Peyer's patch (tissue), 4 donors: ENCODE measurements at regions not wholly inside any gene's neighbourhood (a gene's known extent, or its start where the extent isn't known, plus 50 kb on each side); places are given as distances from the start of the nearest gene placed in this dataset.

Experiments
- CTCF ChIP-seq, 6 experiments: fragments of 450-650 bp in 4 of 6; fragments of 200-600 bp in 2 of 6; sonication (generic) in 1 of 6; IDR thresholded peaks; one replicate each; pipeline ENCODE4 v1.5.1; 2017 to 2019; ENCODE audit warnings: antibody characterized with exemption in 6 of 6, mild to moderate bottlenecking in 3 of 6, moderate library complexity in 1 of 6
- POLR2A ChIP-seq, 2 donors: fragments of 450-650 bp; IDR thresholded peaks; one replicate each; pipeline ENCODE4 v1.5.1; 2017; ENCODE audit warnings: antibody characterized with exemption in 2 of 2, mild to moderate bottlenecking in 2 of 2, moderate library complexity in 2 of 2

GRCh38 chr21:24160528-24160927 lies 1446.8 kb downstream of the MRPL39 start:
- TF ChIP-seq CTCF (IDR thresholded peaks at IDR 0.05) (no peak), POLR2A (IDR thresholded peaks at IDR 0.05) (no peak)
